Stimulated activated naive CD8-positive, alpha-beta T cell treated with anti-CD3 and anti-CD28 coated beads, Interleukin-15, Interleukin-2, amounts not matched to agents 100 U/mL and 50 U/mL, for 24 hours (primary cell): ENCODE measurements at regions not wholly inside any gene's neighbourhood (a gene's known extent, or its start where the extent isn't known, plus 50 kb on each side); places are given as distances from the start of the nearest gene placed in this dataset.
"Not testable (repeated sequence)": the region's sequence is repeated elsewhere in the genome, so short reads cannot be mapped to it uniquely, and the experiment has no call there.

ENCODE experiments used
- ATAC-seq: fragments of 150-1000 bp; cut with Tn5 transposase; one replicate; pipeline ENCODE4 v1.10.0; 2021
- DNase-seq: peaks from one replicate; pipeline ENCODE4 v3.0.0; 2021

- ATAC-seq (no peak), DNase-seq (no peak)
Measured at GRCh38 chrX:39470588-39471407, 627.0 kb downstream of the BCOR start.

- ATAC-seq (no peak), DNase-seq (no peak)
Measured at GRCh38 chrX:39472161-39472560, 625.6 kb downstream of the BCOR start.

GRCh38 chrX:39473812-39474211, 623.9 kb downstream of the BCOR start:
- DNase-seq = no peak
- no peak for ATAC-seq

- ATAC-seq (no peak), DNase-seq (no peak)
Measured at GRCh38 chrX:39475372-39475771, 622.4 kb downstream of the BCOR start.

- ATAC-seq (no peak), DNase-seq (no peak)
Measured at GRCh38 chrX:39476604-39477021, 621.1 kb downstream of the BCOR start.

GRCh38 chrX:39477031-39477761, 620.6 kb downstream of the BCOR start:
- ATAC-seq (peak; percentile 13), DNase-seq (peak; percentile 22)

- DNase-seq (peak; percentile 27), ATAC-seq (peak; percentile 81)
Measured at GRCh38 chrX:39477762-39478120, 620.0 kb downstream of the BCOR start.

GRCh38 chrX:39479856-39480255, 617.9 kb downstream of the BCOR start:
- ATAC-seq (no peak), DNase-seq (no peak)

- no peak for ATAC-seq
- no peak for DNase-seq
Measured at GRCh38 chrX:39480963-39481362, 616.8 kb downstream of the BCOR start.

GRCh38 chrX:39481621-39482020, 616.1 kb downstream of the BCOR start:
- no peak for DNase-seq
- no peak for ATAC-seq

- DNase-seq (no peak), ATAC-seq (no peak)
Measured at GRCh38 chrX:39484159-39485068, 613.3 kb downstream of the BCOR start.

GRCh38 chrX:39487166-39487968, 610.4 kb downstream of the BCOR start:
- ATAC-seq = no peak
- DNase-seq = no peak

GRCh38 chrX:39487969-39488330, 609.8 kb downstream of the BCOR start:
- ATAC-seq (no peak), DNase-seq (no peak)

GRCh38 chrX:39491548-39492297, 606.0 kb downstream of the BCOR start:
- ATAC-seq (peak; percentile 79), DNase-seq (peak; percentile 60)

GRCh38 chrX:39492497-39493162, 605.1 kb downstream of the BCOR start:
- ATAC-seq (no peak), DNase-seq (no peak)

GRCh38 chrX:39493168-39493567, 604.6 kb downstream of the BCOR start:
- DNase-seq (no peak), ATAC-seq (no peak)

GRCh38 chrX:39497117-39497516, 600.6 kb downstream of the BCOR start:
- not testable (repeated sequence) for ATAC-seq, DNase-seq

- DNase-seq (no peak), ATAC-seq (no peak)
Measured at GRCh38 chrX:39497702-39498265, 600.0 kb downstream of the BCOR start.

- DNase-seq = no peak
- ATAC-seq = peak; percentile 49
Measured at GRCh38 chrX:39499996-39500395, 597.8 kb downstream of the BCOR start.

- DNase-seq (no peak), ATAC-seq (no peak)
Measured at GRCh38 chrX:39501822-39502221, 595.9 kb downstream of the BCOR start.
